IMR-90 (cell line): ENCODE measurements at regions not wholly inside any gene's neighbourhood (a gene's known extent, or its start where the extent isn't known, plus 50 kb on each side); places are given as distances from the start of the nearest gene placed in this dataset.

Experiments used
- ATAC-seq: fragments of 200-7000 bp; cut with Tn5 transposase; 2 replicates; pipeline ENCODE4 v1.9.1; 2020; ENCODE audit warnings: low read depth, mild to moderate bottlenecking, moderate library complexity
- BruUV-seq: library from RNA; stranded (reverse); fragments of 400-500 nt; replicated peaks from 2 replicates; lab custom pipeline; 2021; lab: Mats Ljungman, UMichigan
- CTCF ChIA-PET: fragments of 300-600 bp; formaldehyde crosslinking; extraction: SDS; loops from one replicate; lab custom pipeline; 2021; ENCODE audit warnings: antibody characterized with exemption; lab: Yijun Ruan, JAX
- POLR2A ChIA-PET: fragments of 300-600 bp; sonication (Branson Sonifier 250); formaldehyde crosslinking; loops from one replicate; lab custom pipeline; 2022; ENCODE audit warnings: antibody characterized with exemption; ENCODE audit not compliant: unreplicated experiment; lab: Charles Lee
- DNase-seq: peaks from one replicate; pipeline ENCODE4 v3.0.0; 2013
- H2AFZ ChIP-seq: replicated peaks from 2 replicates; pipeline ENCODE3; 2013; ENCODE audit warnings: low read length, mild to moderate bottlenecking; ENCODE audit not compliant: poor library complexity
- H2AK5ac ChIP-seq: 2 replicates; pipeline ENCODE4 v1.6.1; 2013; ENCODE audit warnings: low read depth, low read length, inconsistent platforms
- H2AK9ac ChIP-seq: replicated peaks from 2 replicates; pipeline ENCODE3; 2013; ENCODE audit warnings: mild to moderate bottlenecking, low read depth, low read length, moderate library complexity; ENCODE audit not compliant: poor library complexity
- H2BK120ac ChIP-seq: 2 replicates; pipeline ENCODE4 v1.6.1; 2013; ENCODE audit warnings: low read depth, low read length, inconsistent platforms
- H2BK15ac ChIP-seq: 3 replicates; pipeline ENCODE4 v1.6.1; 2013; ENCODE audit warnings: low read depth, low read length, inconsistent platforms
- H2BK20ac ChIP-seq: 2 replicates; pipeline ENCODE4 v1.6.1; 2013; ENCODE audit warnings: low read depth, mild to moderate bottlenecking, inconsistent platforms, low read length, moderate library complexity
- H2BK5ac ChIP-seq: 2 replicates; pipeline ENCODE4 v1.6.1; 2013; ENCODE audit warnings: mild to moderate bottlenecking, low read depth, low read length, inconsistent platforms; ENCODE audit not compliant: poor library complexity, severe bottlenecking
- H3K14ac ChIP-seq: replicated peaks from 2 replicates; pipeline ENCODE4 v1.6.1; 2013; ENCODE audit warnings: low read depth, low read length, inconsistent platforms
- H3K18ac ChIP-seq: 2 replicates; pipeline ENCODE4 v1.6.1; 2013; ENCODE audit warnings: low read depth, low read length, control low read depth
- H3K23ac ChIP-seq: 2 replicates; pipeline ENCODE4 v1.6.1; 2013; ENCODE audit warnings: low read depth, low read length, inconsistent platforms
- H3K27ac ChIP-seq: 2 replicates; pipeline ENCODE4 v1.5.1; 2013; ENCODE audit warnings: mild to moderate bottlenecking, control low read depth, low read length; ENCODE audit not compliant: insufficient read depth
- H3K27me3 ChIP-seq: 2 replicates; pipeline ENCODE4 v1.6.1; 2013; ENCODE audit warnings: low read length; ENCODE audit not compliant: control insufficient read depth, insufficient read depth
- H3K36me3 ChIP-seq: 2 replicates; pipeline ENCODE4 v1.6.1; 2013; ENCODE audit warnings: low read length, mixed read lengths; ENCODE audit not compliant: control insufficient read depth, insufficient read depth
- H3K4ac ChIP-seq: 2 replicates; pipeline ENCODE4 v1.6.1; 2013; ENCODE audit warnings: low read depth, low read length, inconsistent platforms
- H3K4me1 ChIP-seq: 2 replicates; pipeline ENCODE4 v1.6.1; 2013; ENCODE audit warnings: low read length, mixed read lengths; ENCODE audit not compliant: control insufficient read depth, insufficient read depth
- H3K4me2 ChIP-seq: 2 replicates; pipeline ENCODE4 v1.6.1; 2013; ENCODE audit warnings: low read depth, mild to moderate bottlenecking, control low read depth, low read length, moderate library complexity
- H3K4me3 ChIP-seq: 2 replicates; pipeline ENCODE4 v1.5.1; 2013; ENCODE audit warnings: low read depth, mild to moderate bottlenecking, control low read depth, low read length, moderate library complexity; ENCODE audit not compliant: insufficient read depth
- H3K56ac ChIP-seq: 2 replicates; pipeline ENCODE4 v1.6.1; 2013; ENCODE audit warnings: low read length, inconsistent platforms; ENCODE audit not compliant: insufficient read depth; ENCODE audit errors: extremely low read depth
- H3K79me1 ChIP-seq, 2 experiments: 2 replicates each; pipeline ENCODE4 v1.6.1; 2013; ENCODE audit warnings: low read length in 2 of 2, inconsistent platforms in 1 of 2, low read depth in 1 of 2
- H3K9ac ChIP-seq: 2 replicates; pipeline ENCODE4 v1.6.1; 2013; ENCODE audit warnings: low read depth, low read length, control low read depth
- H3K9me1 ChIP-seq: 2 replicates; pipeline ENCODE4 v1.6.1; 2013; ENCODE audit warnings: low read length, inconsistent platforms; ENCODE audit not compliant: insufficient read depth
- H3K9me3 ChIP-seq: 2 replicates; pipeline ENCODE4 v1.6.1; 2013; ENCODE audit warnings: low read length; ENCODE audit not compliant: control insufficient read depth, insufficient read depth
- H4K20me1 ChIP-seq: 2 replicates; pipeline ENCODE4 v1.6.1; 2013; ENCODE audit warnings: low read length, inconsistent platforms; ENCODE audit not compliant: insufficient read depth
- H4K5ac ChIP-seq: 2 replicates; pipeline ENCODE4 v1.6.1; 2013; ENCODE audit warnings: mild to moderate bottlenecking, low read depth, low read length, control low read depth
- H4K8ac ChIP-seq, 2 experiments: 2 replicates each; pipeline ENCODE4 v1.6.1; 2013; ENCODE audit warnings: low read depth in 2 of 2, low read length in 2 of 2, control low read depth in 1 of 2, inconsistent platforms in 1 of 2
- H4K91ac ChIP-seq: 2 replicates; pipeline ENCODE4 v1.6.1; 2013; ENCODE audit warnings: low read depth, low read length, inconsistent platforms; ENCODE audit not compliant: insufficient read depth
- BHLHE40 ChIP-seq: fragments of 150-350 bp; IDR thresholded peaks from 2 replicates; pipeline ENCODE4 v1.6.1; 2016; ENCODE audit warnings: mild to moderate bottlenecking, low read depth, low read length
- CEBPB ChIP-seq: IDR thresholded peaks from 2 replicates; pipeline ENCODE4 v1.6.1; 2012; ENCODE audit warnings: low read depth, low read length, improper control_type of control experiment
- ELK1 ChIP-seq: fragments of 150-350 bp; IDR thresholded peaks from 2 replicates; pipeline ENCODE4 v1.6.1; 2016; ENCODE audit warnings: low read depth, mild to moderate bottlenecking, low read length, moderate library complexity, borderline replicate concordance
- FOS ChIP-seq: fragments of 150-350 bp; IDR thresholded peaks from 2 replicates; pipeline ENCODE4 v1.6.1; 2016; ENCODE audit warnings: low read depth, low read length
- MAZ ChIP-seq: IDR thresholded peaks from 2 replicates; pipeline ENCODE4 v1.6.1; 2012; ENCODE audit warnings: low read depth, mild to moderate bottlenecking, low read length, improper control_type of control experiment, moderate library complexity, borderline replicate concordance
- NFE2L2 ChIP-seq: fragments of 150-350 bp; IDR thresholded peaks from 2 replicates; pipeline ENCODE4 v1.6.1; 2016; ENCODE audit warnings: low read depth, mild to moderate bottlenecking, low read length
- POLR2A ChIP-seq: IDR thresholded peaks from 2 replicates; pipeline ENCODE4 v1.6.1; 2012; ENCODE audit warnings: mild to moderate bottlenecking, low read depth, low read length
- SMC3 ChIP-seq: fragments of 150-350 bp; IDR thresholded peaks from 2 replicates; pipeline ENCODE4 v1.6.1; 2016; ENCODE audit warnings: low read depth, mild to moderate bottlenecking, antibody characterized with exemption, low read length, moderate library complexity
- WGBS, 2 experiments: methylation state at CpG; one replicate each; pipeline versions ENCODE4 v1.1.5 to v1.1.7; 2013; ENCODE audit warnings: missing lambda C conversion rate in 2 of 2; ENCODE audit not compliant: insufficient read length in 1 of 2; ENCODE audit errors: extremely low coverage in 2 of 2; 5-methylcytosine and 5-hydroxymethylcytosine counted together
- dilution Hi-C: fragments of 300-500 bp; cut with HindIII; formaldehyde crosslinking; loops from one replicate; pipeline ENCODE4 v1.14.3; 2018; ENCODE audit warnings: low sequenced_read_pairs; ENCODE audit not compliant: unreplicated experiment
- in situ Hi-C: fragments of 300-500 bp; cut with MboI; formaldehyde crosslinking; loops from 3 replicates; pipeline ENCODE4 v1.14.3; 2019; ENCODE audit warnings: low sequenced_read_pairs, inconsistent platforms, mixed read lengths
- intact Hi-C: fragments of 100-400 bp; cut with micrococcal nuclease; formaldehyde crosslinking; loops from 2 replicates; pipeline ENCODE4 v1.10.0; 2022

DNA sequence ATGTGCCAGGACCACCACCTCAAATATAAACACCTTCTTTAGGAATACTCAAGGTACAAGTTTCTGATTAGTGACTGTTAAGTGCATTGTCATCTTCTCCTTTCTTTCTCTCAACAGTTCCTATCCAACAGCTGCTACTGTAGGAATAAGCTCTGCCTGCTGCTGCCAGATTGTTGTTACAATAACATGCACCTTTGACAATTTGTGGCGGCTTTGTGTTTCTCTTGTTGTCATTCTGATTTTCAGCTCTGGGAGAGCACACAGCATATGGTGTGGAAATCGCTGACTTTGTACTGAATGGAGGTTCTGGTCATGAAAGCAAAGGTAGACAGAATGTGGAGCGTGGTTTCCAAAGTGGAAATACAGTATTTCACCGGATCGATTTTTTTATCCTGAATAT is 182.8 kb downstream of the SEC23IP start:
- 17% methylated on average over 1 of the region's 5 CpGs; no CpG with 5 or more reads in 1 of the 2 experiments for WGBS, 2 experiments
- no peak overlapping the region for H3K4me2 ChIP-seq
- dilution Hi-C loops (no loop called here), intact Hi-C loops (no loop called here), in situ Hi-C loops (no loop called here)
- H3K79me1 ChIP-seq: no peaks in the 10 kb centered on the region
- H3K4ac ChIP-seq: no peak overlapping the region
- H3K9me1 ChIP-seq: no peaks in the 10 kb centered on the region
- no peak overlapping the region for H2BK5ac ChIP-seq
- no peak overlapping the region for H2AK9ac ChIP-seq
- no peak overlapping the region for H3K4me3 ChIP-seq
- no TSS peak for BruUV-seq
- no peaks in the 10 kb centered on the region for H3K27me3 ChIP-seq
- no peaks in the 10 kb centered on the region for H4K20me1 ChIP-seq
- H2AK5ac ChIP-seq: no peak overlapping the region
- CTCF ChIA-PET: no interaction called here
- no peak overlapping the region for H3K9ac ChIP-seq
- H3K23ac ChIP-seq: no peak overlapping the region
- no peak for DNase-seq
- POLR2A ChIA-PET: no interaction called here
- ATAC-seq: no peak
- no peaks in the 10 kb centered on the region for H3K36me3 ChIP-seq
- H3K4me1 ChIP-seq: no peaks in the 10 kb centered on the region
- no peak overlapping the region for H3K14ac ChIP-seq
- no peak overlapping the region for H3K18ac ChIP-seq
- peaks cover 7% of the 10 kb centered on the region; the same call in 1 of the 2 replicates for H3K9me3 ChIP-seq
- no peak overlapping the region for H4K5ac ChIP-seq
- H4K91ac ChIP-seq: no peak overlapping the region
- H3K56ac ChIP-seq: no peak overlapping the region
- no peak overlapping the region for H2BK20ac ChIP-seq
- H3K27ac ChIP-seq: no peak overlapping the region
- TF ChIP-seq NFE2L2 (no peak), ELK1 (no peak), SMC3 (no peak), MAZ (no peak), BHLHE40 (no peak), FOS (no peak), POLR2A (no peak), CEBPB (no peak)
- H2BK120ac ChIP-seq: no peak overlapping the region
- no peak overlapping the region for H2AFZ ChIP-seq
- H4K8ac ChIP-seq: no peak overlapping the region
- H2BK15ac ChIP-seq: no peak overlapping the region
